HepG2 (cell line): ENCODE measurements at regions not wholly inside any gene's neighbourhood (a gene's known extent, or its start where the extent isn't known, plus 50 kb on each side); places are given as distances from the start of the nearest gene placed in this dataset.

Experiments used
- ATAC-seq: fragments of 200-7000 bp; cut with Tn5 transposase; 3 replicates; pipeline ENCODE4 v1.9.1; 2020; ENCODE audit warnings: mild to moderate bottlenecking, moderate library complexity
- BruUV-seq: library from RNA; stranded (reverse); fragments of 400-500 nt; replicated peaks from 2 replicates; lab custom pipeline; 2021; lab: Mats Ljungman, UMichigan
- CTCF ChIA-PET: fragments of 300-600 bp; formaldehyde crosslinking; extraction: SDS; loops from one replicate; lab custom pipeline; 2021; ENCODE audit warnings: low total read pairs, inconsistent platforms, low intra/inter-chr PET ratio; lab: Yijun Ruan, JAX
- POLR2A ChIA-PET: fragments of 350-600 bp; sonication (Branson Sonifier 250); formaldehyde crosslinking; loops from one replicate; lab custom pipeline; 2020; ENCODE audit warnings: antibody characterized with exemption, inconsistent platforms; lab: Yijun Ruan, JAX
- DNase-seq: peaks from one replicate; pipeline ENCODE4 v3.0.0-alpha.2; 2015; ENCODE audit warnings: low spot score
- FAIRE-seq: peaks from 3 replicates; lab custom pipeline; 2011; peaks lifted over from hg19 to GRCh38; lab: Jason Lieb, UNC
- H2AFZ ChIP-seq: one replicate; pipeline ENCODE4 v1.6.1; 2011; ENCODE audit warnings: low read length, inconsistent platforms
- H3K27ac ChIP-seq: fragments of 300-600 bp; 3 replicates; pipeline ENCODE4 v1.8.0; 2011; ENCODE audit warnings: mixed run types, mild to moderate bottlenecking, mixed read lengths, low read length, inconsistent platforms; ENCODE audit not compliant: insufficient read depth; ENCODE audit errors: extremely low read length
- H3K27me3 ChIP-seq, 2 experiments: fragments of 200-600 bp in 1 of 2; 2 replicates in 1 of 2; 3 replicates in 1 of 2; pipeline versions ENCODE4 v1.6.0 to v1.8.0; 2011; ENCODE audit warnings: low read length in 2 of 2, mild to moderate bottlenecking in 2 of 2, moderate library complexity in 2 of 2, inconsistent platforms in 1 of 2; ENCODE audit not compliant: insufficient read depth in 2 of 2, control insufficient read depth in 1 of 2
- H3K36me3 ChIP-seq, 2 experiments: fragments of 200-600 bp in 1 of 2; replicated peaks in 1 of 2; 2 replicates in 1 of 2; 3 replicates in 1 of 2; pipeline versions ENCODE4 v1.5.1 to v1.8.0; 2011; ENCODE audit warnings: low read length in 2 of 2, inconsistent platforms in 1 of 2; ENCODE audit not compliant: insufficient read depth in 2 of 2, control insufficient read depth in 1 of 2
- H3K4me1 ChIP-seq: 2 replicates; pipeline ENCODE4 v1.5.1; 2012; ENCODE audit warnings: low read length, inconsistent platforms; ENCODE audit not compliant: insufficient read depth
- H3K4me2 ChIP-seq: 2 replicates; pipeline ENCODE4 v1.6.0; 2011; ENCODE audit warnings: low read depth, low read length, inconsistent platforms
- H3K4me3 ChIP-seq, 3 experiments: fragments of 200-600 bp in 1 of 3; sonication (generic), shearing (Covaris generic) in 1 of 3; replicated peaks in 1 of 3; 2 replicates each; pipeline ENCODE4 v1.5.1; 2011 to 2016; ENCODE audit warnings: low read length in 3 of 3, inconsistent platforms in 2 of 3, low read depth in 2 of 3, mild to moderate bottlenecking in 2 of 3, control low read depth in 1 of 3, mixed read lengths in 1 of 3; ENCODE audit not compliant: insufficient read depth in 1 of 3
- H3K79me2 ChIP-seq: one replicate; pipeline ENCODE4 v1.6.1; 2011; ENCODE audit warnings: low read length, inconsistent platforms; ENCODE audit not compliant: insufficient read depth
- H3K9ac ChIP-seq: 2 replicates; pipeline ENCODE4 v1.6.0; 2011; ENCODE audit warnings: mild to moderate bottlenecking, low read depth, low read length, inconsistent platforms; ENCODE audit not compliant: insufficient read depth
- H3K9me3 ChIP-seq: 2 replicates; pipeline ENCODE4 v1.5.1; 2012; ENCODE audit warnings: mild to moderate bottlenecking, low read length
- H4K20me1 ChIP-seq: 2 replicates; pipeline ENCODE4 v1.6.0; 2011; ENCODE audit warnings: inconsistent platforms, mild to moderate bottlenecking, low read length, moderate library complexity; ENCODE audit not compliant: insufficient read depth
- PRDM15 ChIP-seq: sonication (generic); formaldehyde crosslinking; IDR thresholded peaks from 2 replicates; pipeline ENCODE4 v1.4.0; 2020; ENCODE audit warnings: missing genetic modification reagents
- RFX1 ChIP-seq: fragments of 450-650 bp; IDR thresholded peaks from 2 replicates; pipeline ENCODE4 v1.6.1; 2017
- ZNF512B ChIP-seq: sonication (generic); formaldehyde crosslinking; IDR thresholded peaks from 2 replicates; pipeline ENCODE4 v1.5.1; 2020; ENCODE audit warnings: missing genetic modification reagents, mild to moderate bottlenecking, borderline replicate concordance
- WGBS: methylation state at CpG from one replicate; pipeline ENCODE4 v1.1.6; 2017; ENCODE audit warnings: low lambda C conversion rate; 5-methylcytosine and 5-hydroxymethylcytosine counted together
- in situ Hi-C: cut with HindIII; loops from 2 replicates; pipeline ENCODE4 v1.10.0; 2017; ENCODE audit warnings: low pct_unique_long_range_greater_than_20kb; ENCODE audit not compliant: extremely low pct_ligation_motif_present
- intact Hi-C: fragments of 100-400 bp; cut with micrococcal nuclease; formaldehyde crosslinking; loops from one replicate; pipeline ENCODE4 v1.10.0; 2022; ENCODE audit not compliant: unreplicated experiment

DNA sequence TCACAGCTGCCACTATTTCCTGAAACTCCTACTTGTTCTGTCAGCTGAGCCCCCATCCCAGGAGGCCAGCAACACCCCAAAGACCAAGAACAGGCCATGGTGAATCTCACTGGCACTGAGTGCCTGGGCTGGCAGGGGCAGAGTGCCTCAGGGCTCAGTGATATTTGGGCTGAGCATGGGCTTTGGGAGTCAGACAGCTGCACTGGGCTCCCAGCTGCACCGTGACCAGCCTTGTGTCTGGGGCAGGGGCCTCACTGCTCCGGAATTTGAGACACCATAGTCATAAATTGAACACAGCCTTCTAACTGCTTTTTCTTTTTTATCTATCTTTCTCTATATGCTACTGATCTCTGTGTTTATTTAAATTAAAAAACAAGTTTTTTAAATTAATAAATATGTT lies 1744.2 kb downstream of the TP53TG3F start (continued):
- TF ChIP-seq PRDM15 (CRISPR knock-in tag): no peak

GRCh38 chr16:35207059-35207999 lies 1747.9 kb downstream of the TP53TG3F start:
- no peak for FAIRE-seq
- in situ Hi-C loops: no loop called here

More at GRCh38 chr16:35207059-35207999, 1747.9 kb downstream of the TP53TG3F start:
- no peak overlapping the region for H3K4me2 ChIP-seq
- 58% methylated on average over 39 of the region's 54 CpGs for WGBS
- H3K9me3 ChIP-seq: peaks cover 64% of the 10 kb centered on the region
- intact Hi-C loops: no loop called here
- DNase-seq (no peak), ATAC-seq (no peak)
- no peaks in the 10 kb centered on the region for H3K79me2 ChIP-seq
- no peaks in the 10 kb centered on the region for H4K20me1 ChIP-seq
- POLR2A ChIA-PET: no interaction called here
- H3K27ac ChIP-seq: no peak overlapping the region
- no TSS peak for BruUV-seq
- no peak for TF ChIP-seq ZNF512B (CRISPR knock-in tag)
- peak; percentile 56; the same call in 1 of the 2 replicates for TF ChIP-seq RFX1
- no peak overlapping the region for H3K4me3 ChIP-seq
- CTCF ChIA-PET: no interaction called here
- H3K36me3 ChIP-seq: no peaks in the 10 kb centered on the region
- H2AFZ ChIP-seq: no peak overlapping the region
- H3K9ac ChIP-seq: no peak overlapping the region
- H3K4me1 ChIP-seq: no peaks in the 10 kb centered on the region
- H3K27me3 ChIP-seq: no peaks in the 10 kb centered on the region
